Liver (tissue), 8 donors: ENCODE measurements at regions not wholly inside any gene's neighbourhood (a gene's known extent, or its start where the extent isn't known, plus 50 kb on each side); places are given as distances from the start of the nearest gene placed in this dataset.

Experiments used
- DNase-seq: peaks from one replicate; pipeline ENCODE4 v3.0.0-alpha.2; 2017; ENCODE audit warnings: low spot score
- H3K27ac ChIP-seq, 2 donors: one replicate each; pipeline ENCODE4 v1.7.0; 2013; ENCODE audit warnings: inconsistent platforms in 2 of 2, low read length in 2 of 2, control low read depth in 1 of 2, low read depth in 1 of 2, mild to moderate bottlenecking in 1 of 2
- H3K27me3 ChIP-seq, 4 donors: one replicate each; pipeline versions ENCODE4 v1.6.1 to v1.7.0; 2013; ENCODE audit warnings: low read length in 3 of 4, inconsistent platforms in 1 of 4, mild to moderate bottlenecking in 1 of 4, moderate library complexity in 1 of 4; ENCODE audit not compliant: control insufficient read depth in 4 of 4, insufficient read depth in 4 of 4
- H3K36me3 ChIP-seq, 4 donors: one replicate each; pipeline versions ENCODE4 v1.6.1 to v1.7.0; 2013; ENCODE audit warnings: low read length in 3 of 4, mild to moderate bottlenecking in 3 of 4, low read depth in 1 of 4, moderate library complexity in 1 of 4; ENCODE audit not compliant: control insufficient read depth in 4 of 4, insufficient read depth in 3 of 4
- H3K4me1 ChIP-seq, 4 donors: one replicate each; pipeline versions ENCODE4 v1.6.1 to v1.7.0; 2013; ENCODE audit warnings: low read length in 3 of 4, mild to moderate bottlenecking in 3 of 4, moderate library complexity in 1 of 4; ENCODE audit not compliant: control insufficient read depth in 4 of 4, insufficient read depth in 4 of 4
- H3K4me3 ChIP-seq, 3 donors: one replicate each; pipeline versions ENCODE4 v1.6.1 to v1.7.0; 2013; ENCODE audit warnings: low read length in 3 of 3, control low read depth in 1 of 3, low read depth in 1 of 3, mild to moderate bottlenecking in 1 of 3
- H3K9ac ChIP-seq, 2 donors: one replicate each; pipeline ENCODE4 v1.7.0; 2013; ENCODE audit warnings: low read length in 2 of 2, mild to moderate bottlenecking in 2 of 2, moderate library complexity in 2 of 2, control low read depth in 1 of 2, low read depth in 1 of 2
- H3K9me3 ChIP-seq, 4 donors: one replicate each; pipeline versions ENCODE4 v1.6.1 to v1.7.0; 2013; ENCODE audit warnings: low read length in 3 of 4; ENCODE audit not compliant: control insufficient read depth in 4 of 4
- CTCF ChIP-seq: fragments of 150-350 bp; IDR thresholded peaks from 2 replicates; pipeline ENCODE4 v1.5.1; 2017; ENCODE audit warnings: improper control_type of control experiment, low read depth, low read length; ENCODE audit not compliant: missing input control
- EGR1 ChIP-seq, 2 donors: IDR thresholded peaks; 2 replicates each; pipeline ENCODE4 v1.6.1; 2016 to 2018; ENCODE audit warnings: antibody characterized with exemption in 2 of 2, low read depth in 2 of 2
- FOXA1 ChIP-seq: IDR thresholded peaks from 2 replicates; pipeline ENCODE4 v1.6.1; 2016; ENCODE audit warnings: antibody characterized with exemption
- FOXA2 ChIP-seq: IDR thresholded peaks from 2 replicates; pipeline ENCODE4 v1.6.1; 2016; ENCODE audit warnings: antibody characterized with exemption
- HNF4A ChIP-seq, 2 donors: conservative IDR thresholded peaks; 2 replicates each; pipeline ENCODE4 v1.6.1; 2016; ENCODE audit warnings: antibody characterized with exemption in 2 of 2, mild to moderate bottlenecking in 2 of 2
- HNF4G ChIP-seq: IDR thresholded peaks from 2 replicates; pipeline ENCODE4 v1.6.1; 2016; ENCODE audit warnings: antibody characterized with exemption
- MAX ChIP-seq: IDR thresholded peaks from 2 replicates; pipeline ENCODE4 v1.6.1; 2016; ENCODE audit warnings: antibody characterized with exemption
- NR2F2 ChIP-seq: IDR thresholded peaks from 2 replicates; pipeline ENCODE4 v1.6.1; 2016; ENCODE audit warnings: antibody characterized with exemption
- RAD21 ChIP-seq, 2 donors: IDR thresholded peaks; 2 replicates each; pipeline ENCODE4 v1.6.1; 2016; ENCODE audit warnings: antibody characterized with exemption in 2 of 2, mild to moderate bottlenecking in 2 of 2
- REST ChIP-seq: IDR thresholded peaks from 2 replicates; pipeline ENCODE4 v1.6.1; 2016; ENCODE audit warnings: antibody characterized with exemption, mild to moderate bottlenecking
- RXRA ChIP-seq, 2 donors: IDR thresholded peaks; 2 replicates each; pipeline ENCODE4 v1.6.1; 2017 to 2018; ENCODE audit warnings: antibody characterized with exemption in 2 of 2, mild to moderate bottlenecking in 1 of 2
- SP1 ChIP-seq: IDR thresholded peaks from 2 replicates; pipeline ENCODE4 v1.6.1; 2018; ENCODE audit warnings: antibody characterized with exemption, mild to moderate bottlenecking
- YY1 ChIP-seq: IDR thresholded peaks from 2 replicates; pipeline ENCODE4 v1.6.1; 2016; ENCODE audit warnings: antibody characterized with exemption, mild to moderate bottlenecking
- ZBTB33 ChIP-seq: IDR thresholded peaks from 2 replicates; pipeline ENCODE4 v1.6.1; 2016; ENCODE audit warnings: antibody characterized with exemption
- WGBS: extraction: QIAGEN DNeasy Blood & Tissue Kit; methylation state at CpG from one replicate; pipeline ENCODE4 v1.1.7; 2013; 5-methylcytosine and 5-hydroxymethylcytosine counted together
- donor health status: healthy.
- donor health status: healthy.
- donor health status: healthy.
- donor health status: healthy.
- donor health status: healthy.

GRCh38 chr5:6311568-6312501 is 66.5 kb downstream of the MED10 start:
- no peaks in the 10 kb centered on the region for H3K9me3 ChIP-seq
- no peak overlapping the region for H3K9ac ChIP-seq
- H3K36me3 ChIP-seq = no peaks in the 10 kb centered on the region
- peaks cover 0 to 7% (median 0%) of the 10 kb centered on the region in 4 donors for H3K4me1 ChIP-seq
- no peak for DNase-seq
- 85% methylated on average over 11 of the region's 11 CpGs for WGBS
- H3K4me3 ChIP-seq = no peak overlapping the region
- TF ChIP-seq EGR1 (IDR thresholded peaks at IDR 0.05; ENCODE audit: low read depth in 2 of 2) (no peak), HNF4A (conservative IDR thresholded peaks at IDR 0.05) (no peak), HNF4G (no peak), REST (no peak), CTCF (no peak), RXRA (IDR thresholded peaks at IDR 0.05) (no peak), NR2F2 (no peak), SP1 (no peak), FOXA2 (no peak)
- no peak overlapping the region for H3K27ac ChIP-seq
- no peaks in the 10 kb centered on the region for H3K27me3 ChIP-seq

GRCh38 chr5:6309949-6310348 is 68.4 kb downstream of the MED10 start:
- H3K27me3 ChIP-seq = no peaks in the 10 kb centered on the region
- 47% methylated on average over 2 of the region's 2 CpGs for WGBS
- H3K27ac ChIP-seq = no peak overlapping the region

More at GRCh38 chr5:6309949-6310348, 68.4 kb downstream of the MED10 start:
- Histone ChIP-seq H3K9ac (no peak overlapping the region), H3K4me3 (no peak overlapping the region), H3K4me1 (peaks cover 0 to 8% (median 0%) of the 10 kb centered on the region in 4 donors), H3K9me3 (no peaks in the 10 kb centered on the region), H3K36me3 (no peaks in the 10 kb centered on the region)
- no peak for TF ChIP-seq NR2F2
- no peak for TF ChIP-seq ZBTB33
- no peak for TF ChIP-seq MAX
- no peak for TF ChIP-seq FOXA2
- no peak for TF ChIP-seq RAD21 (IDR thresholded peaks at IDR 0.05)
- no peak for TF ChIP-seq SP1
- TF ChIP-seq FOXA1 = no peak
- TF ChIP-seq RXRA (IDR thresholded peaks at IDR 0.05) = no peak
- no peak for TF ChIP-seq YY1
- DNase-seq = no peak
